ENCODE measurements at regions not wholly inside any gene's neighbourhood (a gene's known extent, or its start where the extent isn't known, plus 50 kb on each side); places are given as distances from the start of the nearest gene placed in this dataset.

- TF ChIP-seq CLOCK (CRISPR knock-in tag; IDR thresholded peaks at IDR 0.05; ENCODE audit: borderline replicate concordance) (no peak), ZNF639 (CRISPR knock-in tag; conservative IDR thresholded peaks at IDR 0.05 in 1 of 2, IDR thresholded peaks at IDR 0.05 in 1 of 2) (peak in 1 of 2 experiments; percentile 83; a peak in 2 of 4 replicates), NELFE (IDR thresholded peaks at IDR 0.05; ENCODE audit: insufficient read depth, insufficient read length) (no peak), EGR1 (conservative IDR thresholded peaks at IDR 0.05) (peak; percentile 64), ETV5 (CRISPR knock-in tag; IDR thresholded peaks at IDR 0.05; ENCODE audit: low read depth) (peak; percentile 84), ZNF584 (CRISPR knock-in tag; IDR thresholded peaks at IDR 0.05; ENCODE audit: low read depth) (peak; percentile 53; the same call in 1 of the 2 replicates), NR1H2 (CRISPR knock-in tag; IDR thresholded peaks at IDR 0.05) (no peak), ZNF282 (CRISPR knock-in tag; IDR thresholded peaks at IDR 0.05) (no peak), MLLT1 (IDR thresholded peaks at IDR 0.05) (peak in 1 of 2 experiments; percentile 55; a peak in 1 of 4 replicates), PRMT5 (CRISPR knock-in tag; IDR thresholded peaks at IDR 0.05) (no peak), MCM7 (IDR thresholded peaks at IDR 0.05) (no peak), CBX5 (IDR thresholded peaks at IDR 0.05; ENCODE audit: borderline replicate concordance, low read depth) (0 out of 2 replicates have a peak, but pooled peaks have one; percentile 68), MEF2D (tag; conservative IDR thresholded peaks at IDR 0.05; ENCODE audit: low read depth) (no peak), FOXP1 (CRISPR knock-in tag; IDR thresholded peaks at IDR 0.05) (peak; percentile 88), NRF1 (conservative IDR thresholded peaks at IDR 0.05 in 1 of 2, IDR thresholded peaks at IDR 0.05 in 1 of 2) (0 out of 4 replicates have a peak, but pooled peaks of 1 of the 2 experiments have one; percentile 38), L3MBTL2 (IDR thresholded peaks at IDR 0.05) (peak; percentile 100), RB1 (IDR thresholded peaks at IDR 0.05; ENCODE audit: low read depth) (peak; percentile 60), CTBP1 (IDR thresholded peaks at IDR 0.05; ENCODE audit: borderline replicate concordance) (peak; percentile 82), CBFA2T2 (conservative IDR thresholded peaks at IDR 0.05) (no peak), SP2 (IDR thresholded peaks at IDR 0.05; ENCODE audit: extremely low read depth, low read depth, low read length, poor library complexity, severe bottlenecking) (no peak), TRIM25 (IDR thresholded peaks at IDR 0.05; ENCODE audit: borderline replicate concordance) (no peak)
Measured at GRCh38 chr6:4647414-4648365, 128.5 kb upstream of the CDYL start (continued).

Measured in K562 (cell line).